Suprapubic skin (tissue), 4 donors: ENCODE measurements at regions not wholly inside any gene's neighbourhood (a gene's known extent, or its start where the extent isn't known, plus 50 kb on each side); places are given as distances from the start of the nearest gene placed in this dataset.

ENCODE experiments used
- DNase-seq, 2 donors: peaks; one replicate each; pipeline ENCODE4 v3.0.0-alpha.2; 2019; ENCODE audit warnings: low spot score in 2 of 2
- H3K27ac ChIP-seq: fragments of 200-600 bp; sonication (generic); one replicate; pipeline ENCODE4 v1.5.1; 2019
- H3K27me3 ChIP-seq: fragments of 200-600 bp; sonication (generic); one replicate; pipeline ENCODE4 v1.5.1; 2019
- H3K36me3 ChIP-seq: fragments of 200-600 bp; sonication (generic); one replicate; pipeline ENCODE4 v1.5.1; 2019
- H3K4me1 ChIP-seq: fragments of 200-600 bp; sonication (generic); one replicate; pipeline ENCODE4 v1.5.1; 2019
- H3K4me3 ChIP-seq: fragments of 200-600 bp; sonication (generic); one replicate; pipeline ENCODE4 v1.5.1; 2019; ENCODE audit warnings: mild to moderate bottlenecking
- H3K9me3 ChIP-seq: fragments of 200-600 bp; sonication (generic); one replicate; pipeline ENCODE4 v1.5.1; 2019
- CTCF ChIP-seq, 2 donors: fragments of 200-600 bp in 1 of 2; fragments of 450-650 bp in 1 of 2; sonication (generic) in 1 of 2; IDR thresholded peaks; one replicate each; pipeline ENCODE4 v1.5.1; 2016 to 2019; ENCODE audit warnings: antibody characterized with exemption in 2 of 2, mild to moderate bottlenecking in 1 of 2, moderate library complexity in 1 of 2
- EP300 ChIP-seq: sonication (generic); formaldehyde crosslinking; IDR thresholded peaks from one replicate; pipeline ENCODE4 v1.6.1; 2017; ENCODE audit warnings: antibody characterized with exemption
- POLR2A ChIP-seq, 2 donors: fragments of 450-650 bp; IDR thresholded peaks; one replicate each; pipeline ENCODE4 v1.6.1; 2017; ENCODE audit warnings: antibody characterized with exemption in 2 of 2, mild to moderate bottlenecking in 2 of 2, moderate library complexity in 2 of 2
- POLR2AphosphoS5 ChIP-seq, 3 donors: sonication (generic); formaldehyde crosslinking; IDR thresholded peaks; one replicate each; pipeline ENCODE4 v1.6.1; 2017; ENCODE audit warnings: antibody characterized with exemption in 3 of 3
- WGBS: methylation state at CpG from one replicate; pipeline ENCODE4 v1.1.5; 2018; 5-methylcytosine and 5-hydroxymethylcytosine counted together

DNA sequence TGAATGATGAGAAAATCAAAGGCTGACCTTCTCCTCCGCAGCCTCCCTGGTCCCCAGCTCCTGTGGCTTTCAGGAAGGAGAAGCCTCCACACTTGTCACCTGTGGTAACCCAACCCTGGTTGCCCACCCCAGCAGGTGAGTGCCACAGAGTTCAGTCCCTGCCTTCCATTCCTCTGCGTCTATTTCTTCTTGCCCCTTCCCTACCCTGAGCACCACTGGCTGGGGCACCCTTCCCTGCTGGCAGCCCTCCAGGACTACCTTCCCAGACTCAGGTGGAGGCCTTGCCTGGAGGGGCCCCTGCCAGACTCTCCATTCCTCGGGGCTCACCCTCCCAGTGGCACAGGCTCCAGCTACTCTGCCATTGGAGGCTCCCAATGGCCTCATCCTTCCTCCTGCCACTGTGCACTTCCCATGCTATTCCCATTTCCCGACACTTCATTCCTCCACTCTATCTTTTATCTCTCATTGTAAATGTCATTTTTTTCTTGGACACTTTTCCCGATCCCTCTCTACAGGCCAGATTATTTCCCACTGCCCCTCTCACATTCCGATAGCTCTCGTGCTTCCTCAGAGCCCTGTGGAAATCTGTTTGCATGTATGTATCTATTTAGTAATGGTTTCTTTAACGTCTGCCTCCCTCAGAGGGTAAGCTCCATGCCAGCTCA is 90.6 kb upstream of the PCBD1 start:
- no peak overlapping the region for H3K27ac ChIP-seq
- H3K4me1 ChIP-seq = no peaks in the 10 kb centered on the region
- no peak for TF ChIP-seq CTCF (IDR thresholded peaks at IDR 0.05)
- no peak for TF ChIP-seq POLR2A (IDR thresholded peaks at IDR 0.05)
- no peak for TF ChIP-seq POLR2AphosphoS5 (IDR thresholded peaks at IDR 0.05)
- no peak for TF ChIP-seq EP300
- peaks cover 15% of the 10 kb centered on the region for H3K27me3 ChIP-seq
- H3K4me3 ChIP-seq = no peak overlapping the region
- 72% methylated on average over 8 of the region's 8 CpGs for WGBS
- no peak for DNase-seq
- H3K36me3 ChIP-seq = no peaks in the 10 kb centered on the region
- H3K9me3 ChIP-seq = no peaks in the 10 kb centered on the region

GRCh38 chr10:70980687-70981086 is 92.3 kb upstream of the PCBD1 start:
- WGBS = 95% methylated on average over 2 of the region's 2 CpGs
- no peak overlapping the region for H3K4me3 ChIP-seq
- peaks cover 13% of the 10 kb centered on the region for H3K27me3 ChIP-seq
- DNase-seq = no peak
- H3K9me3 ChIP-seq = no peaks in the 10 kb centered on the region
- no peaks in the 10 kb centered on the region for H3K36me3 ChIP-seq
- no peak overlapping the region for H3K27ac ChIP-seq
- no peaks in the 10 kb centered on the region for H3K4me1 ChIP-seq
- TF ChIP-seq POLR2AphosphoS5 (IDR thresholded peaks at IDR 0.05) (no peak), CTCF (IDR thresholded peaks at IDR 0.05) (no peak), EP300 (no peak), POLR2A (IDR thresholded peaks at IDR 0.05) (no peak)

DNA sequence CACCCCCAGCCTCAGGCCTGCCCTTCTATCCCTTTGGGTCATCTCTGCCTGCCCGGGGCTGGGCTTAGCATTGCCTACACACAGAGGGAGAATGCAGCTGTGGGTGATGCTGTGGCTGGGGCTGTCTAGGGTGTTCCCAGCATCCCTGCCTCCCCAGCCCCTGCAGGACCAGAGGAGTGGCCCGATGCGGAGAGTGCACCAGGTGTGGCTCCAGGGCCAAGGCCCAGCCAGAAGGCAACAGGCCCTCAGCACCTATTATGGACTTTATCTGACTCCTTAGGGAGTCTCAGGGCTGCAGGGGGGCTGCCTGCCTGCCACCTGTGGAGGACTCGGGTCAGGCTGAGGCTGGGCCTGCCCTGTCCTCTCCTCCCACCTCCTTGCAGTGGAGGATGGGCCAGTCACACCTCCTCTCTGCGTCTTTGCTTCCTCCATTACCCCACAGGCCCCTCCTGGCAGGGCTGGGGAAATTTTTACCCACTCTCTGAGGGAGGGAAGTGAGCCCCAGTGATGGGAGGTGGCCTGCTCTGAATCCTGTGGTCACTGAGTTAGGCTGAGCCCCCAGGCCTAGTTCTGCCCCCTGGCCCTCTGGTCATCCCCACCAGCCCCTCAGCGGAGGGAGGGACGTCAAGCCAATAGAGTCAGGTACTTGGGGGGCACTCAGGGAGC is 92.9 kb upstream of the PCBD1 start:
- Histone ChIP-seq H3K27me3 (peaks cover 13% of the 10 kb centered on the region), H3K9me3 (no peaks in the 10 kb centered on the region), H3K4me3 (no peak overlapping the region), H3K4me1 (no peaks in the 10 kb centered on the region), H3K36me3 (no peaks in the 10 kb centered on the region), H3K27ac (no peak overlapping the region)
- DNase-seq = no peak
- 88% methylated on average over 5 of the region's 7 CpGs for WGBS
- TF ChIP-seq EP300 (no peak), CTCF (IDR thresholded peaks at IDR 0.05) (no peak), POLR2AphosphoS5 (IDR thresholded peaks at IDR 0.05) (no peak), POLR2A (IDR thresholded peaks at IDR 0.05) (no peak)

DNA sequence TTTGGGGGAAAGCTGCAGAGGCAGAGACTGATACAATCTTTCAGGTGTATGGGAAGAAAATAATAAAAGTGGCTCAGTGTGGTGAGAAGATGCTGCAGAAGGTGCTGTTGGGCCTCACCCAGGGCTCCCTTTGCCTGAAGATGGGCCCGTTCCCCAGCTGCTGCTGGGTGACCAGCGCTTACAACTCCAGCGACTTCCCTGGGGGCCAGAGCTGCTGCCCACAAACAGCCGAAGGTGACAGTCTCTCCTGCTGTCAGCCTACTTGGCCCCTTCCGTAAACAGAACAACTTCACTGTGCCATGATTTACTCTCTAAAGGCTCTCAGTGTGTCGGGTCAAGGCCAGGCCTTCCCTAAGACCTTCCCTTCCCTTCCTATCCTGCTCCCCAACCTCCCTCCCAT is 93.6 kb upstream of the PCBD1 start:
- Histone ChIP-seq H3K4me1 (no peaks in the 10 kb centered on the region), H3K9me3 (no peaks in the 10 kb centered on the region), H3K4me3 (no peak overlapping the region), H3K36me3 (no peaks in the 10 kb centered on the region), H3K27ac (no peak overlapping the region), H3K27me3 (peaks cover 13% of the 10 kb centered on the region)
- WGBS = 98% methylated on average over 6 of the region's 6 CpGs
- TF ChIP-seq POLR2A (IDR thresholded peaks at IDR 0.05) (no peak), EP300 (no peak), POLR2AphosphoS5 (IDR thresholded peaks at IDR 0.05) (no peak), CTCF (IDR thresholded peaks at IDR 0.05) (no peak)
- no peak for DNase-seq

GRCh38 chr10:70982443-70982842 is 94.1 kb upstream of the PCBD1 start:
- no peaks in the 10 kb centered on the region for H3K9me3 ChIP-seq
- no peak for DNase-seq
- H3K27me3 ChIP-seq = peaks cover 10% of the 10 kb centered on the region
- no peak overlapping the region for H3K4me3 ChIP-seq
- 46% methylated on average over 3 of the region's 3 CpGs for WGBS
- no peak overlapping the region for H3K27ac ChIP-seq
- TF ChIP-seq POLR2A (IDR thresholded peaks at IDR 0.05) (no peak), POLR2AphosphoS5 (IDR thresholded peaks at IDR 0.05) (no peak), CTCF (IDR thresholded peaks at IDR 0.05) (no peak), EP300 (no peak)
- no peaks in the 10 kb centered on the region for H3K4me1 ChIP-seq
- no peaks in the 10 kb centered on the region for H3K36me3 ChIP-seq
